ENCODE measurements at regions not wholly inside any gene's neighbourhood (a gene's known extent, or its start where the extent isn't known, plus 50 kb on each side); places are given as distances from the start of the nearest gene placed in this dataset.
"Not testable (repeated sequence)": the region's sequence is repeated elsewhere in the genome, so short reads cannot be mapped to it uniquely, and the experiment has no call there.

GRCh38 chr9:40928803-40929487 lies 199.5 kb downstream of the FOXD4L6 start:
- no peak for TF ChIP-seq CTCF (IDR thresholded peaks at IDR 0.05; ENCODE audit: insufficient read depth, low read length, poor library complexity, severe bottlenecking)
- H3K36me3 ChIP-seq (ENCODE audit: control insufficient read depth, insufficient read depth, low read length), result no peaks in the 10 kb centered on the region
- DNase-seq (ENCODE audit: extremely low read depth, insufficient read length), result no peak
- H3K4me3 ChIP-seq (replicated peaks; ENCODE audit: low read depth, low read length), result no peak overlapping the region
- H3K27me3 ChIP-seq (replicated peaks; ENCODE audit: control insufficient read depth, insufficient read depth, low read length), result no peaks in the 10 kb centered on the region

DNA sequence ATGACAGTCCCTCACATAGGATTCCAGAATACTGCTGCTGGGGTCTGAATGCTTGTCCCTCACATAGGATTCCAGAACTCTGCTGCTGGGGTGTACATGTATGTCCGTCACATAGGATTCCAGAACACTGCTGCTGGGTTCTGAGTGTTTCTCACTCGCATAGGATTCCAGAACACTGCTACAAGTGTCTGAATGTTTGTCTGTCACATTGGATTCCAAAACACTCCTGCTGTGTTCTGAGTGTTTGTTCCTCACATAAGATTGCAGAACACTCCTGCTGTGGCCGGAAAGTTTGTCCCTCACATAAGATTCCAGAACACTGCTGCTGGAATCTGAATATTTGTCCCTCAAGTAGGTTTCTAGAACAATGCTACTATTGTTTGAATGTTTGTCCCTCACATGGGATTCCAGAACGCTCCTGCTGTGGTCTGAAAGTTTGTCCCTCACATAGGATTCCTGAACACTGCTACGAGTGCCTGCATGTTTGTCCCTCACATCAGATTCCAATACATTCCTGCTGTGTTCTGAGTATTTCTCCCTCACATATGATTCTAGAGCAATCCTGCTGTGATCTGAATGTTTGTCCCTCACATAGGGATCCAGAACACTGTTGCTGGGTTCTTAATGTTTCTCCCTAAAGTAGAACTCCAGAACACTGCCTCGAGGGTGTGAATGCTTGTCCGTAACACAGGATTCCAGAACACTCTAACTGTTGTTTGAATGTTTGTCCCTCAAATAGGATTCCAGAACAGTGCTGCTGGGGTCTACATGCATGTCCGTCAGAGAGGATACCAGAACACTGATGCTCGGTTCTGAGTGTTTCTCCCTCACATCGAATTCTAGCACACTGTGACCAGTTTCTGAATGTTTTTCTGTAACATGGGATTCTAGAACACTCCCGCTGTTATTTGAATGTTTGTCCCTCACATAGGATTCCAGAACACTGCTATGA lies 200.4 kb downstream of the FOXD4L6 start:
- H3K27me3 ChIP-seq (replicated peaks; ENCODE audit: control insufficient read depth, insufficient read depth, low read length), result no peaks in the 10 kb centered on the region

DNA sequence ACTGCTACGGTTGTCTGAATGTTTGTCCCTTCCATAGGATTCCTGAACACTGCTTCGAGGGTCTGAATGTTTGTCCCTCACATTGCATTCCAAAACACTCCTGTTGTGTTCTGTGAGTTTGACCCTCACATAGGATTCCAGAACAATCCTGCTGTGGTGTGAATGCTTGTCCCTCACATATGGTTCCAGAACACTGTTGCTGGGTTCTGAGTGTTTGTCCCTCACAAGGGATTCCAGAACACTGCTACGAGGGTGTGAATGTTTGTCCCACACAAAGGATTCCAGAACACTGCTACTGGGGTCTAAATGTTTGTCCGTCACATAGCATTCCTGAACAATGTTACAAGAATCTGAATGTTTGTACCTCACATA lies 201.2 kb downstream of the FOXD4L6 start:
- Histone ChIP-seq H3K4me3 (replicated peaks; ENCODE audit: low read depth, low read length) (no peak overlapping the region), H3K36me3 (ENCODE audit: control insufficient read depth, insufficient read depth, low read length) (no peaks in the 10 kb centered on the region), H3K27me3 (replicated peaks; ENCODE audit: control insufficient read depth, insufficient read depth, low read length) (no peaks in the 10 kb centered on the region)
- no peak for TF ChIP-seq CTCF (IDR thresholded peaks at IDR 0.05; ENCODE audit: insufficient read depth, low read length, poor library complexity, severe bottlenecking)
- no peak for DNase-seq (ENCODE audit: extremely low read depth, insufficient read length)

More for the DNA sequence above, 200.4 kb downstream of the FOXD4L6 start:
- no peak for TF ChIP-seq CTCF (IDR thresholded peaks at IDR 0.05; ENCODE audit: insufficient read depth, low read length, poor library complexity, severe bottlenecking)
- H3K4me3 ChIP-seq (replicated peaks; ENCODE audit: low read depth, low read length), result no peak overlapping the region
- DNase-seq (ENCODE audit: extremely low read depth, insufficient read length), result no peak
- no peaks in the 10 kb centered on the region for H3K36me3 ChIP-seq (ENCODE audit: control insufficient read depth, insufficient read depth, low read length)

- DNase-seq (ENCODE audit: extremely low read depth, insufficient read length), result no peak
- Histone ChIP-seq H3K27me3 (replicated peaks; ENCODE audit: control insufficient read depth, insufficient read depth, low read length) (no peaks in the 10 kb centered on the region), H3K36me3 (ENCODE audit: control insufficient read depth, insufficient read depth, low read length) (no peaks in the 10 kb centered on the region), H3K4me3 (replicated peaks; ENCODE audit: low read depth, low read length) (no peak overlapping the region)
- no peak for TF ChIP-seq CTCF (IDR thresholded peaks at IDR 0.05; ENCODE audit: insufficient read depth, low read length, poor library complexity, severe bottlenecking)
Measured at GRCh38 chr9:40926404-40927259, 201.8 kb downstream of the FOXD4L6 start.

DNA sequence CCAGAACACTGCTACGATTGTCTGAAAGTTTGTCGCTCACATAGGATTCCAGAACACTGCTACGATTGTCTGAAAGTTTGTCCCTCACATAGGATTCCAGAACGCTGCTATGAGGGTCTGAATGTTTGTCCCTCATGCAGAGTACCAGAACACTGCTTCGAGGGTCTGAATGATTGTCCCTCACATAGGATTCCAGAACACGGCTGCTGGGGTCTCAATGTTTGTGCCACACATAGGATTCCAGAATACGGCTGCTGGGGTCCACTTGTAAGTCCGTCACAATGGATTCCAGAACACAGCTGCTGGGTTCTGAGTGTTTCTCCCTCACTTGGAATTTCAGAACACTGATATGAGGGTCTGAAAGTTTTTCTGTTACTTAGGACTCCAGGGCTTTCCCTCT lies 203.3 kb downstream of the FOXD4L6 start:
- TF ChIP-seq CTCF (IDR thresholded peaks at IDR 0.05; ENCODE audit: insufficient read depth, low read length, poor library complexity, severe bottlenecking), result no peak
- Histone ChIP-seq H3K27me3 (replicated peaks; ENCODE audit: control insufficient read depth, insufficient read depth, low read length) (no peaks in the 10 kb centered on the region), H3K4me3 (replicated peaks; ENCODE audit: low read depth, low read length) (no peak overlapping the region), H3K36me3 (ENCODE audit: control insufficient read depth, insufficient read depth, low read length) (no peaks in the 10 kb centered on the region)
- no peak for DNase-seq (ENCODE audit: extremely low read depth, insufficient read length)

DNA sequence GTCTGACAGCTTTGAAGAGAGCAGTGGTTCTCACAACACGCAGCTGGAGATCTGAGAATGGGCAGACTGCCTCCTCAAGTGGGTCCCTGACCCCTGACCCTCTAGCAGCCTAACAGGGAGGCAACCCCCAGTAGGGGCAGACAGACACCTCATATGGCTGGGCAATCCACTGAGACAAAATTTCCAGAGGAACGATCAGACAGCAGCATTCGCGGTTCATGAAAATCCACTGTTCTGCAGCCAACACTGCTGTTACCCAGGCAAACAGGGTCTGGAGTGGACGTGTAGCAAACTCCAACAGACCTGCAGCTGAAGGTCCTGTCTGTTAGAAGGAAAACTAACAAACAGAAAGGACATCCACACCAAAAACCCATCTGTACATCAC lies 212.1 kb downstream of the FOXD4L6 start:
- H3K36me3 ChIP-seq (ENCODE audit: control insufficient read depth, insufficient read depth, low read length); H3K27me3 ChIP-seq (replicated peaks; ENCODE audit: control insufficient read depth, insufficient read depth, low read length); DNase-seq (ENCODE audit: extremely low read depth, insufficient read length); H3K4me3 ChIP-seq (replicated peaks; ENCODE audit: low read depth, low read length): not testable (repeated sequence)

DNA sequence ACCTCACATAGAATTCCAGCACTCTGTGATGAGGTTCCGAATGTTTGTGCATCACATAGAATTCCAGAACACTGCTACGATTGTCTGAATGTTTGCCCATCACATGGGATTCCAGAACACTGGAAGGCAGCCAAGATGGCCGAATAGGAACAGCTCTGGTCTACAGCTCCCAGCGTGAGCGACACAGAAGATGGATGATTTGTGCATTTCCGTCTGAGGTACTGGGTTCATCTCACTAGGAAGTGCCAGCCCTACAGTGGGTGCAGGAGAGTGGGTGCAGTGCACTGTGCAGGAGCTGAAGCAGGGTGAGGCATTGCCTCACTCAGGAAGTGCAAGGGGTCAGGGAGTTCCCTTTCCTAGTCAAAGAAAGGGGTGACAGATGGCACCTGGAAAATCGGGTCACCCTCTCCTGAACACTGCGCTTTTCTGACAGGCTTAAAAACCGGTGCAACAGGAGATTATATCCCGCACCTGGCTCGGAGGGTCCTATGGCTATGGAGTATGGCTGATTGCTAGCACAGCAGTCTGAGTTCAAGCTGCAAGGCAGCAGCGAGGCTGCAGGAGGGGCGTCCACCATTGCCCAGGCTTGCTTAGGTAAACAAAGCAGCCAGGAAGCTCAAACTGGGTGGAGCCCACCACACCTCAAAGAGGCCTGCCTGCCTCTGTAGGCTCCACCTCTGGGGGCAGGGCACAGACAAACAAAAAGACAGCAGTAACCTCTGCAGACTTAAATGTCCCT lies 212.7 kb downstream of the FOXD4L6 start:
- H3K27me3 ChIP-seq (replicated peaks; ENCODE audit: control insufficient read depth, insufficient read depth, low read length); H3K4me3 ChIP-seq (replicated peaks; ENCODE audit: low read depth, low read length); DNase-seq (ENCODE audit: extremely low read depth, insufficient read length); H3K36me3 ChIP-seq (ENCODE audit: control insufficient read depth, insufficient read depth, low read length): not testable (repeated sequence)
